ENCODE measurements at regions not wholly inside any gene's neighbourhood (a gene's known extent, or its start where the extent isn't known, plus 50 kb on each side); places are given as distances from the start of the nearest gene placed in this dataset.

GRCh38 chr9:115305543-115305942 lies 187.6 kb upstream of the TNC start:
- no peak for TF ChIP-seq CTCF (IDR thresholded peaks at IDR 0.05; ENCODE audit: low read depth, low read length, missing control alignments)
- DNase-seq (ENCODE audit: extremely low read depth, low read depth): no peak
- no peak overlapping the region for H3K4me3 ChIP-seq (replicated peaks; ENCODE audit: low read depth, low read length)

GRCh38 chr9:115306865-115307264 lies 188.9 kb upstream of the TNC start:
- no peak for TF ChIP-seq CTCF (IDR thresholded peaks at IDR 0.05; ENCODE audit: low read depth, low read length, missing control alignments)
- H3K4me3 ChIP-seq (replicated peaks; ENCODE audit: low read depth, low read length): no peak overlapping the region
- no peak for DNase-seq (ENCODE audit: extremely low read depth, low read depth)

- DNase-seq (ENCODE audit: extremely low read depth, low read depth): no peak
- no peak overlapping the region for H3K4me3 ChIP-seq (replicated peaks; ENCODE audit: low read depth, low read length)
- no peak for TF ChIP-seq CTCF (IDR thresholded peaks at IDR 0.05; ENCODE audit: low read depth, low read length, missing control alignments)
These were observed 195.6 kb upstream of the TNC start for GRCh38 chr9:115313545-115313944.

GRCh38 chr9:115326461-115326860 lies 208.5 kb upstream of the TNC start:
- no peak for DNase-seq (ENCODE audit: extremely low read depth, low read depth)
- TF ChIP-seq CTCF (IDR thresholded peaks at IDR 0.05; ENCODE audit: low read depth, low read length, missing control alignments): no peak
- H3K4me3 ChIP-seq (replicated peaks; ENCODE audit: low read depth, low read length): no peak overlapping the region

- TF ChIP-seq CTCF (IDR thresholded peaks at IDR 0.05; ENCODE audit: low read depth, low read length, missing control alignments): no peak
- peak; percentile 10 for DNase-seq (ENCODE audit: extremely low read depth, low read depth)
- H3K4me3 ChIP-seq (replicated peaks; ENCODE audit: low read depth, low read length): no peak overlapping the region
These were observed 209.6 kb upstream of the TNC start for GRCh38 chr9:115327436-115328122.

GRCh38 chr9:115328228-115328627 lies 210.3 kb upstream of the TNC start:
- TF ChIP-seq CTCF (IDR thresholded peaks at IDR 0.05; ENCODE audit: low read depth, low read length, missing control alignments): no peak
- no peak for DNase-seq (ENCODE audit: extremely low read depth, low read depth)

GRCh38 chr9:115328677-115329076 lies 210.7 kb upstream of the TNC start:
- no peak for DNase-seq (ENCODE audit: extremely low read depth, low read depth)
- TF ChIP-seq CTCF (IDR thresholded peaks at IDR 0.05; ENCODE audit: low read depth, low read length, missing control alignments): no peak
- no peak overlapping the region for H3K4me3 ChIP-seq (replicated peaks; ENCODE audit: low read depth, low read length)

More at GRCh38 chr9:115328228-115328627, 210.3 kb upstream of the TNC start:
- H3K4me3 ChIP-seq (replicated peaks; ENCODE audit: low read depth, low read length): no peak overlapping the region

Data from HFF-Myc (cell line).